ENCODE measurements at regions not wholly inside any gene's neighbourhood (a gene's known extent, or its start where the extent isn't known, plus 50 kb on each side); places are given as distances from the start of the nearest gene placed in this dataset.

- BruUV-seq (replicated peaks), result no TSS peak
- Histone ChIP-seq H3K4me3 (ENCODE audit: low read depth in 2 of 2, low read length in 2 of 2) (no peak overlapping the region), H3K4me1 (ENCODE audit: control insufficient read depth, insufficient read depth, low read length) (no peaks in the 10 kb centered on the region), H3K27me3 (ENCODE audit: control insufficient read depth, insufficient read depth, low read length) (no peaks in the 10 kb centered on the region), H3K9me3 (ENCODE audit: control insufficient read depth, insufficient read depth, low read depth, low read length) (no peaks in the 10 kb centered on the region), H3K27ac (ENCODE audit: low read length) (no peak overlapping the region), H3K36me3 (ENCODE audit: control insufficient read depth, insufficient read depth, low read length) (no peaks in the 10 kb centered on the region)
- ChIA-PET CTCF (no interaction called here), POLR2A (no interaction called here)
- in situ Hi-C loops (cut with HindIII; ENCODE audit: low pct_unique_long_range_greater_than_20kb, low sequenced_read_pairs), result no loop called here
- no peak for DNase-seq (ENCODE audit: low read depth, low spot score)
- intact Hi-C loops (cut with micrococcal nuclease; ENCODE audit: unreplicated experiment), result no loop called here
- no peak for ATAC-seq
- TF ChIP-seq TCF7L2 (IDR thresholded peaks at IDR 0.05; ENCODE audit: low read depth, low read length) (no peak), POLR2AphosphoS5 (IDR thresholded peaks at IDR 0.05; ENCODE audit: low read depth, low read length) (no peak), SIN3A (IDR thresholded peaks at IDR 0.05; ENCODE audit: borderline replicate concordance, insufficient read depth, low read depth, low read length) (no peak), CTCF (IDR thresholded peaks at IDR 0.05) (no peak)
- TF ChIP-seq, protein P1, sequence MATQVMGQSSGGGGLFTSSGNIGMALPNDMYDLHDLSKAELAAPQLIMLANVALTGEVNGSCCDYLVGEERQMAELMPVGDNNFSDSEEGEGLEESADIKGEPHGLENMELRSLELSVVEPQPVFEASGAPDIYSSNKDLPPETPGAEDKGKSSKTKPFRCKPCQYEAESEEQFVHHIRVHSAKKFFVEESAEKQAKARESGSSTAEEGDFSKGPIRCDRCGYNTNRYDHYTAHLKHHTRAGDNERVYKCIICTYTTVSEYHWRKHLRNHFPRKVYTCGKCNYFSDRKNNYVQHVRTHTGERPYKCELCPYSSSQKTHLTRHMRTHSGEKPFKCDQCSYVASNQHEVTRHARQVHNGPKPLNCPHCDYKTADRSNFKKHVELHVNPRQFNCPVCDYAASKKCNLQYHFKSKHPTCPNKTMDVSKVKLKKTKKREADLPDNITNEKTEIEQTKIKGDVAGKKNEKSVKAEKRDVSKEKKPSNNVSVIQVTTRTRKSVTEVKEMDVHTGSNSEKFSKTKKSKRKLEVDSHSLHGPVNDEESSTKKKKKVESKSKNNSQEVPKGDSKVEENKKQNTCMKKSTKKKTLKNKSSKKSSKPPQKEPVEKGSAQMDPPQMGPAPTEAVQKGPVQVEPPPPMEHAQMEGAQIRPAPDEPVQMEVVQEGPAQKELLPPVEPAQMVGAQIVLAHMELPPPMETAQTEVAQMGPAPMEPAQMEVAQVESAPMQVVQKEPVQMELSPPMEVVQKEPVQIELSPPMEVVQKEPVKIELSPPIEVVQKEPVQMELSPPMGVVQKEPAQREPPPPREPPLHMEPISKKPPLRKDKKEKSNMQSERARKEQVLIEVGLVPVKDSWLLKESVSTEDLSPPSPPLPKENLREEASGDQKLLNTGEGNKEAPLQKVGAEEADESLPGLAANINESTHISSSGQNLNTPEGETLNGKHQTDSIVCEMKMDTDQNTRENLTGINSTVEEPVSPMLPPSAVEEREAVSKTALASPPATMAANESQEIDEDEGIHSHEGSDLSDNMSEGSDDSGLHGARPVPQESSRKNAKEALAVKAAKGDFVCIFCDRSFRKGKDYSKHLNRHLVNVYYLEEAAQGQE (IDR thresholded peaks at IDR 0.05; ENCODE audit: insufficient read depth in 1 of 2, low read depth in 2 of 2, low read length in 1 of 2), result no peak
Observed at GRCh38 chr6:93554018-93554417, 134.7 kb upstream of the EPHA7 start.

- no peaks in the 10 kb centered on the region for H3K9me3 ChIP-seq (ENCODE audit: control insufficient read depth, insufficient read depth, low read depth, low read length)
- intact Hi-C loops (cut with micrococcal nuclease; ENCODE audit: unreplicated experiment) (no loop called here), in situ Hi-C loops (cut with HindIII; ENCODE audit: low pct_unique_long_range_greater_than_20kb, low sequenced_read_pairs) (no loop called here)
- CTCF ChIA-PET, result no interaction called here
- H3K27me3 ChIP-seq (ENCODE audit: control insufficient read depth, insufficient read depth, low read length), result no peaks in the 10 kb centered on the region
- H3K27ac ChIP-seq (ENCODE audit: low read length), result no peak overlapping the region; the same call in 1 of the 2 replicates
- BruUV-seq (replicated peaks), result no TSS peak
- no peak for ATAC-seq
- H3K4me1 ChIP-seq (ENCODE audit: control insufficient read depth, insufficient read depth, low read length), result no peaks in the 10 kb centered on the region
- H3K36me3 ChIP-seq (ENCODE audit: control insufficient read depth, insufficient read depth, low read length), result no peaks in the 10 kb centered on the region
- TF ChIP-seq, protein P1 (IDR thresholded peaks at IDR 0.05; ENCODE audit: insufficient read depth in 1 of 2, low read depth in 2 of 2, low read length in 1 of 2), result no peak
- TF ChIP-seq TCF7L2 (IDR thresholded peaks at IDR 0.05; ENCODE audit: low read depth, low read length) (no peak), POLR2AphosphoS5 (IDR thresholded peaks at IDR 0.05; ENCODE audit: low read depth, low read length) (no peak), SIN3A (IDR thresholded peaks at IDR 0.05; ENCODE audit: borderline replicate concordance, insufficient read depth, low read depth, low read length) (no peak), CTCF (IDR thresholded peaks at IDR 0.05) (no peak)
- POLR2A ChIA-PET, result no interaction called here
- H3K4me3 ChIP-seq (ENCODE audit: low read depth in 2 of 2, low read length in 2 of 2), result no peak overlapping the region
- no peak for DNase-seq (ENCODE audit: low read depth, low spot score)
Observed at GRCh38 chr6:93550551-93551276, 131.4 kb upstream of the EPHA7 start.
